ENCODE measurements at regions not wholly inside any gene's neighbourhood (a gene's known extent, or its start where the extent isn't known, plus 50 kb on each side); places are given as distances from the start of the nearest gene placed in this dataset.
"Not testable (repeated sequence)": the region's sequence is repeated elsewhere in the genome, so short reads cannot be mapped to it uniquely, and the experiment has no call there.

- Mint-ChIP-seq H3K27ac (no peak overlapping the region), H3K9me3 (peaks cover 5% of the 10 kb centered on the region in 2 donors), H3K4me3 (no peak overlapping the region), H3K27me3 (ENCODE audit: low read depth) (no peaks in the 10 kb centered on the region), H3K4me1 (ENCODE audit: low read depth) (no peaks in the 10 kb centered on the region), H3K36me3 (ENCODE audit: insufficient read depth in 2 of 2) (no peaks in the 10 kb centered on the region)
- DNase-seq, result no peak
- ATAC-seq (replicated peaks in 1 of 2), result no peak
These were observed 559.5 kb upstream of the PTCHD4 start for GRCh38 chr6:48670546-48670945.

- ATAC-seq (replicated peaks in 1 of 2) (no peak), DNase-seq (no peak)
- Mint-ChIP-seq H3K36me3 (ENCODE audit: insufficient read depth in 2 of 2) (no peaks in the 10 kb centered on the region), H3K4me3 (no peak overlapping the region), H3K9me3 (peaks cover 5% of the 10 kb centered on the region in 2 donors), H3K27me3 (ENCODE audit: low read depth) (no peaks in the 10 kb centered on the region), H3K4me1 (ENCODE audit: low read depth) (no peaks in the 10 kb centered on the region), H3K27ac (no peak overlapping the region)
These were observed 556.8 kb upstream of the PTCHD4 start for GRCh38 chr6:48667797-48668196.

GRCh38 chr6:48664826-48665225 is 553.8 kb upstream of the PTCHD4 start:
- Mint-ChIP-seq H3K36me3 (ENCODE audit: insufficient read depth in 2 of 2) (no peaks in the 10 kb centered on the region), H3K4me1 (ENCODE audit: low read depth) (no peaks in the 10 kb centered on the region), H3K27ac (no peak overlapping the region), H3K27me3 (ENCODE audit: low read depth) (no peaks in the 10 kb centered on the region), H3K9me3 (peaks cover 2 to 5% of the 10 kb centered on the region in 2 donors), H3K4me3 (no peak overlapping the region)
- no peak for DNase-seq
- ATAC-seq (replicated peaks in 1 of 2), result no peak

- ATAC-seq (replicated peaks in 1 of 2), result no peak
- H3K27me3 Mint-ChIP-seq (ENCODE audit: low read depth), result no peaks in the 10 kb centered on the region
- no peak overlapping the region for H3K4me3 Mint-ChIP-seq
- DNase-seq, result no peak
- H3K36me3 Mint-ChIP-seq (ENCODE audit: insufficient read depth in 2 of 2), result no peaks in the 10 kb centered on the region
- H3K27ac Mint-ChIP-seq, result no peak overlapping the region
- H3K9me3 Mint-ChIP-seq, result peaks cover 3% of the 10 kb centered on the region in 2 donors
- no peaks in the 10 kb centered on the region for H3K4me1 Mint-ChIP-seq (ENCODE audit: low read depth)
These were observed 547.9 kb upstream of the PTCHD4 start for GRCh38 chr6:48658915-48659314.

- no peaks in the 10 kb centered on the region for H3K4me1 Mint-ChIP-seq (ENCODE audit: low read depth)
- no peak for ATAC-seq (replicated peaks in 1 of 2)
- no peak overlapping the region for H3K4me3 Mint-ChIP-seq
- no peaks in the 10 kb centered on the region for H3K36me3 Mint-ChIP-seq (ENCODE audit: insufficient read depth in 2 of 2)
- H3K9me3 Mint-ChIP-seq, result peaks cover 7 to 9% of the 10 kb centered on the region in 2 donors
- no peak overlapping the region for H3K27ac Mint-ChIP-seq
- H3K27me3 Mint-ChIP-seq (ENCODE audit: low read depth), result no peaks in the 10 kb centered on the region
- DNase-seq, result no peak
These were observed 530.5 kb upstream of the PTCHD4 start for GRCh38 chr6:48641544-48641943.

GRCh38 chr6:48638796-48639195 is 527.8 kb upstream of the PTCHD4 start:
- not testable (repeated sequence) for H3K4me3 Mint-ChIP-seq; H3K27me3 Mint-ChIP-seq (ENCODE audit: low read depth); ATAC-seq (replicated peaks in 1 of 2); H3K27ac Mint-ChIP-seq; H3K9me3 Mint-ChIP-seq; DNase-seq; H3K4me1 Mint-ChIP-seq (ENCODE audit: low read depth); H3K36me3 Mint-ChIP-seq (ENCODE audit: insufficient read depth in 2 of 2)

GRCh38 chr6:48630511-48630910 is 519.5 kb upstream of the PTCHD4 start:
- no peaks in the 10 kb centered on the region for H3K27me3 Mint-ChIP-seq (ENCODE audit: low read depth)
- no peaks in the 10 kb centered on the region for H3K36me3 Mint-ChIP-seq (ENCODE audit: insufficient read depth in 2 of 2)
- H3K4me3 Mint-ChIP-seq, result no peak overlapping the region
- no peaks in the 10 kb centered on the region for H3K4me1 Mint-ChIP-seq (ENCODE audit: low read depth)
- ATAC-seq (replicated peaks in 1 of 2) (no peak), DNase-seq (no peak)
- H3K9me3 Mint-ChIP-seq, result peaks cover 3% of the 10 kb centered on the region in 2 donors
- H3K27ac Mint-ChIP-seq, result no peak overlapping the region

GRCh38 chr6:48628316-48628715 is 517.3 kb upstream of the PTCHD4 start:
- Mint-ChIP-seq H3K36me3 (ENCODE audit: insufficient read depth in 2 of 2) (no peaks in the 10 kb centered on the region), H3K27me3 (ENCODE audit: low read depth) (no peaks in the 10 kb centered on the region), H3K27ac (no peak overlapping the region), H3K4me1 (ENCODE audit: low read depth) (no peaks in the 10 kb centered on the region), H3K9me3 (peaks cover 3 to 9% of the 10 kb centered on the region in 2 donors), H3K4me3 (no peak overlapping the region)
- no peak for ATAC-seq (replicated peaks in 1 of 2)
- no peak for DNase-seq

GRCh38 chr6:48626421-48626820 is 515.4 kb upstream of the PTCHD4 start:
- Mint-ChIP-seq H3K4me1 (ENCODE audit: low read depth) (no peaks in the 10 kb centered on the region), H3K36me3 (ENCODE audit: insufficient read depth in 2 of 2) (no peaks in the 10 kb centered on the region), H3K27ac (no peak overlapping the region), H3K27me3 (ENCODE audit: low read depth) (no peaks in the 10 kb centered on the region), H3K9me3 (peaks cover 3 to 11% of the 10 kb centered on the region in 2 donors), H3K4me3 (no peak overlapping the region)
- DNase-seq, result no peak
- no peak for ATAC-seq (replicated peaks in 1 of 2)

- no peaks in the 10 kb centered on the region for H3K36me3 Mint-ChIP-seq (ENCODE audit: insufficient read depth in 2 of 2)
- no peak for ATAC-seq (replicated peaks in 1 of 2)
- no peaks in the 10 kb centered on the region for H3K4me1 Mint-ChIP-seq (ENCODE audit: low read depth)
- no peak for DNase-seq
- no peak overlapping the region for H3K27ac Mint-ChIP-seq
- no peaks in the 10 kb centered on the region for H3K27me3 Mint-ChIP-seq (ENCODE audit: low read depth)
- H3K4me3 Mint-ChIP-seq, result no peak overlapping the region
- H3K9me3 Mint-ChIP-seq, result peaks cover 2 to 7% of the 10 kb centered on the region in 2 donors
These were observed 513.6 kb upstream of the PTCHD4 start for GRCh38 chr6:48624631-48625030.

GRCh38 chr6:48619771-48620170 is 508.8 kb upstream of the PTCHD4 start:
- H3K27ac Mint-ChIP-seq, result no peak overlapping the region
- no peaks in the 10 kb centered on the region for H3K4me1 Mint-ChIP-seq (ENCODE audit: low read depth)
- H3K9me3 Mint-ChIP-seq, result peaks cover 2 to 8% of the 10 kb centered on the region in 2 donors
- no peak overlapping the region for H3K4me3 Mint-ChIP-seq
- H3K27me3 Mint-ChIP-seq (ENCODE audit: low read depth), result no peaks in the 10 kb centered on the region
- ATAC-seq (replicated peaks in 1 of 2), result no peak
- no peaks in the 10 kb centered on the region for H3K36me3 Mint-ChIP-seq (ENCODE audit: insufficient read depth in 2 of 2)
- no peak for DNase-seq

- ATAC-seq (replicated peaks in 1 of 2), result no peak
- no peaks in the 10 kb centered on the region for H3K27me3 Mint-ChIP-seq (ENCODE audit: low read depth)
- no peak overlapping the region for H3K4me3 Mint-ChIP-seq
- no peak overlapping the region for H3K27ac Mint-ChIP-seq
- DNase-seq, result no peak
- H3K9me3 Mint-ChIP-seq, result peaks cover 6 to 11% of the 10 kb centered on the region in 2 donors
- H3K4me1 Mint-ChIP-seq (ENCODE audit: low read depth), result no peaks in the 10 kb centered on the region
- H3K36me3 Mint-ChIP-seq (ENCODE audit: insufficient read depth in 2 of 2), result no peaks in the 10 kb centered on the region
These were observed 504.0 kb upstream of the PTCHD4 start for GRCh38 chr6:48615041-48615440.

GRCh38 chr6:48614326-48614725 is 503.3 kb upstream of the PTCHD4 start:
- no peak overlapping the region for H3K27ac Mint-ChIP-seq

GRCh38 chr6:48613231-48613949 is 502.4 kb upstream of the PTCHD4 start:
- DNase-seq (no peak), ATAC-seq (replicated peaks in 1 of 2) (no peak)
- Mint-ChIP-seq H3K27me3 (ENCODE audit: low read depth) (no peaks in the 10 kb centered on the region), H3K27ac (no peak overlapping the region), H3K9me3 (peaks cover 8 to 11% of the 10 kb centered on the region in 2 donors), H3K4me3 (no peak overlapping the region), H3K36me3 (ENCODE audit: insufficient read depth in 2 of 2) (no peaks in the 10 kb centered on the region), H3K4me1 (ENCODE audit: low read depth) (no peaks in the 10 kb centered on the region)

More at GRCh38 chr6:48614326-48614725, 503.3 kb upstream of the PTCHD4 start:
- Mint-ChIP-seq H3K36me3 (ENCODE audit: insufficient read depth in 2 of 2) (no peaks in the 10 kb centered on the region), H3K4me3 (no peak overlapping the region), H3K4me1 (ENCODE audit: low read depth) (no peaks in the 10 kb centered on the region), H3K27me3 (ENCODE audit: low read depth) (no peaks in the 10 kb centered on the region), H3K9me3 (peaks cover 8 to 11% of the 10 kb centered on the region in 2 donors)
- DNase-seq (no peak), ATAC-seq (replicated peaks in 1 of 2) (no peak)

All from activated T-cell treated with anti-CD3 and anti-CD28 coated beads, Interleukin-2, amount 50 U/mL, for 72 hours (primary cell).